Thyroid gland (tissue), 4 donors: ENCODE measurements at regions not wholly inside any gene's neighbourhood (a gene's known extent, or its start where the extent isn't known, plus 50 kb on each side); places are given as distances from the start of the nearest gene placed in this dataset.
"Not testable (repeated sequence)": the region's sequence is repeated elsewhere in the genome, so short reads cannot be mapped to it uniquely, and the experiment has no call there.

Source experiments
- CTCF ChIP-seq, 6 experiments: fragments of 200-600 bp in 3 of 6; fragments of 450-650 bp in 3 of 6; sonication (generic) in 3 of 6; IDR thresholded peaks; one replicate each; pipeline ENCODE4 v1.5.1; 2016 to 2019; ENCODE audit warnings: antibody characterized with exemption in 6 of 6, mild to moderate bottlenecking in 2 of 6, inconsistent platforms in 1 of 6, moderate library complexity in 1 of 6
- POLR2A ChIP-seq, 2 donors: fragments of 450-650 bp; IDR thresholded peaks; one replicate each; pipeline ENCODE4 v1.6.1; 2017; ENCODE audit warnings: antibody characterized with exemption in 2 of 2, mild to moderate bottlenecking in 2 of 2, moderate library complexity in 1 of 2

- not testable (repeated sequence) for TF ChIP-seq POLR2A, CTCF (IDR thresholded peaks at IDR 0.05)
Observed at GRCh38 chr1:177634151-177634550, 335.7 kb downstream of the SEC16B start.
